Head of caudate nucleus (tissue), 42 donors: ENCODE measurements at regions not wholly inside any gene's neighbourhood (a gene's known extent, or its start where the extent isn't known, plus 50 kb on each side); places are given as distances from the start of the nearest gene placed in this dataset.
A peak's percentile ranks its signal among the peaks of the same experiment; 100 is the strongest.
"Not testable (repeated sequence)": the region's sequence is repeated elsewhere in the genome, so short reads cannot be mapped to it uniquely, and the experiment has no call there.

Experiments
- DNase-seq, 42 donors: peaks; one replicate each; pipeline versions ENCODE4 v3.0.0 to v3.0.0-alpha.2; 2020 to 2021; ENCODE audit warnings: mixed read lengths in 7 of 42
- intact Hi-C: fragments of 100-400 bp; cut with DNase I; formaldehyde crosslinking; loops from one replicate; pipeline ENCODE4 v1.15.0; 2022

DNA sequence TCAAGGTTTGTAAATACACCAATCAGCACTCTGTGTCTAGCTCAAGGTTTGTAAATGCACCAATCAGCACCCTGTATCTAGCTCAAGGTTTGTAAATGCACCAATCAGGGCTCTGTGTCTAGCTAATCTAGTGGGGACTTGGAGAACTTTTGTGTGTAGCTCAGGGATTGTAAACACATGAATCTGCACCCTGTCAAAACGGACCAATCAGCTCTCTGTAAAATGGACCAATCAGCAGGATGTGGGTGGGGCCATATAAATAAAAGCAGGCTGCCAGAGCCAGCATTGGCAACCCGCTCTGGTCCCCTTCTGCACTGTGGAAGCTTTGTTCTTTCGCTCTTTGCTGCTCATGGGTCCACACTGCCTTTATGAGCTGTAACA is 109.3 kb upstream of the RASGEF1B start:
- intact Hi-C loops, DNase-seq: not testable (repeated sequence)

DNA sequence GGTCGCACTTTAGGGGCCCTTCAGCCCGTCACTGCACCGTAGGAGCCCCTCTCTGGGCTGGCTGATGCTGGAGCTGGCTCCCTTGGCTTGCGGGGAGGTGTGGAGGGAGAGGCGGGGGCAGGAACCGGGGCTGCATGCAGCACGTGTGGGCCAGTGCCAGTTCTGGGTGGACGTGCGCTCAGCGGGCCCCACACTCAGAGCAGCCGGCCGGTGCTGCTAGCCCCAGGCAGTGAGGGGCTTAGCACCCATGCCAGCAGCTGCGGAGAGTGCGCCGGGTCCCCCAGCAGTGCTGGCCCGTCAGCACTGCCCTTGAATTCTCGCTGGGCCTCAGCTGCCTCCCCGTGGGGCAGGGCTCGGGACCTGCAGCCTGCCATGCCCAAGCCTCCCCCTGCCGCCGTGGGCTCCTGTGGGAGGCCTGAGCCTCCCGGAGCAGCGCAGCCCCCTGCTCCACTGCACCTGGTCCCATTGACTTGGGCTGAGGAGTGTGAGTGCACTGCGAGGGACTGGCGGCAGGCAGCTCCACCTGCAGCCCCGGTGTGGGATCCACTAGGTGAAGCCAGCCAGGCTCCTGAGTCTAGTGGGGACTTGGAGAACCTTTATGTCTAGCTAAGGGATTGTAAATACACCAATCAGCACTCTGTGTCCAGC is 108.8 kb upstream of the RASGEF1B start:
- DNase-seq, result no peak
- intact Hi-C loops, result no loop called here

DNA sequence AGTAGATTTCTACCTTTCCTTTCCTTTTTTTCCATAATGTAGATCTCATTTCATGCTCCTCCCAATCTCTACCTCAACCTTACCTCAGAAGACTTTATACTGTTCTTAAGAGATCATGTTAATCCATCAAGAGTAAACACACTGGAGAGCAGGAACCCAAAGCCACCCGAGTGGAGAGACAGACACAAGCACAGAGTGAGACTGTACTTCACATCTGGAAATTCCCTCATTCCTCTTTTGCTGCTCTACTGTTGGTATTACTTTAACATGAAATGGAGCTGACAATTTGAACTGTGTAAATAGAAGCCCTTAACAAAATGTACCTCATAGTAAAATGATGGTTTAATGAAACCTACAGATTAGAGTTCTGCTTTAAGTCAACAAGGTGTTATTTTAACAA is 105.7 kb upstream of the RASGEF1B start:
- DNase-seq, result no peak
- intact Hi-C loops, result no loop called here

DNA sequence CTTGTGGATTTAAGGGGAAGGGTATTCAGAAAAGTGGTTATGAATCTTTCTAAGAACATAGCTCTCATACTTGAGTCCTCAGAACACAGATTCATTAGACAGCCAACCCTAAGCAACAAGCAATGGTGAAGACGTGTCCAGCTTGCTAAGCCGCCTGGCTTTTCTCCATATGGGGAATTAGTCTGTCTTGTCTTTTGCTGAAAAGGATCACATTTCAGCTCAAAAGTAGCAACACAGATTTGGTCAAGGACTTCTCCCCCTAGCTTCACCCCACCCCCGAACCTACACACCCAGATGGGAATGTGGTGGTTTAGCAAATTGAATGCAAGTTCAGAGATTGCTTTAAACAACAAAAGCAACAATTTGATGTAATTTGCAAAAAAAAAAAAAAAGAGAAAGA is 103.3 kb upstream of the RASGEF1B start:
- DNase-seq, result no peak
- intact Hi-C loops, result no loop called here

DNA sequence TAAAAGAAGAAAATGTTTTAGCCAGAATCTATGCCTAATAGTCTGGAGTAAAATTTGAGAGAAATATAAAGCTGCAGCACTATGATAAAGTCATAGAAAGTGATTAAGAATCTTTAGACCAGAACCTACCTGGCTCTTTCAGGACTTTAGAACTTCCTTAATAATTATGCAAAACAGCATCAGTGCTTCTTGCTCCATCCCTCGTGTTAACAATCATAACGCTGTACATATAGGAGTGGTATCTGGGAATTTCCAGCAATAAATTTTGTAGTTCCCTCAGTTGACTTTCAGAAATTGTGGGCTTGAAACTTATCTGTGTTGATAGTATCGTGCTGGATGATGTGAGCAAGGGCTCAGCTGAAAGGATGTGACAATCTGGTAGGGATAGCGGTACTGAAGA is 102.1 kb upstream of the RASGEF1B start:
- no peak for DNase-seq
- intact Hi-C loops, result no loop called here

DNA sequence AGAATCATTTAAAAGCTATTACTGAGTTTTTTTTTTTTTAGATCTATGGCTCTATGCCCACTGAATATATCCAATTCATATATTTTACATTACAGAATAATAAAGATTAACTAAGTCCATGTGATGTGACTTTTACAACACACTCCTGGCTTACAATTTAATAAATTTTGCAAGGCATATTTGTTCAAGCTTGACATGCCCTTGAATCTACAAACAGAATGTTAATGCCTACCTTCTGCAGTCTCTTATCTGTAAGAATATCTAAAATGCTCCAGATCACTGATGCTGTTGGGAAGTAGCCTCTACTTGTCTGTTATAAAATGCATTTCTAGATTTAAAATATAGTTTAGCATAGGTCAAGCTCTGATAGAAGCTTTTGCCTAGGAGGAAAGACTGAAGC is 100.7 kb upstream of the RASGEF1B start:
- no peak for DNase-seq
- intact Hi-C loops, result no loop called here

DNA sequence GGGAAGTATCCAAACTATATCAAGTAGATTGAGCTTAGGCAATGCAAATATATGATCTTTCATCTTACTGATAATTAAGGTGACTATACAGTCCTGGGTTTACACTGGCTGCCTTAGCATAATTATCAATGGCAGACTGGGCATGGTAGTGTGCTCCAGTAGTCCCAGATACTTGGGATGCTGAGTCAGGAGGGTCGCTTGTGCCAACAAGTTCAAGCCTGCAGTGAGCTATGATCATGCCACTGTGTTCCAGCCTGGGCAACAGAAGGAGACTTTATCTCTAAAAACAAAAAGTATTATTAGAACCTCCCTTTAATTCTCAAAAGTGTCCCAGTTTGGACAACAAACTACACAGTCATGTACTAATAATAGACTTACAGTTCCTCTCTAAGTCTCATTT is 99.4 kb upstream of the RASGEF1B start:
- intact Hi-C loops, result no loop called here
- no peak for DNase-seq

DNA sequence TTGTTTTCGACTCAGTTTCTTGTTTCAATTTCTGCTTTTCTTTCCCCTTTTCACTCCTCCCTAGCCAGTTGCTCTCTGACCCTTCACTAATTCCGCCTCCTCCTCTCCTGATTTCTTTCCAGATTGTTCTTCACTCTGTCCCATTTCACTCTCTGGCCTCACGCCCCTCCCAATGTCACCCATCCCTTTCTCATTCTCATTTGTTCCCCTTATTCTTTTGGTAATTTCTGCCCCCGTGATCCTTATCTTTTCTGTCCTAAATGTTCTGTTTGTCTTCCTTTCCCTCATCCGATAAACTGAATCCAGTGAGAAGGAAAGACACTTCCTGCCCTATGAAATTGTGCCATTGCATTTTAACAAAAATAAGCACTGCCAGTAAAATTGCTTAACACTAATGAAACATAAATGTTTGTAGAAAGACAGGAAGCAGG is 94.5 kb upstream of the RASGEF1B start:
- DNase-seq, result no peak
- intact Hi-C loops, result no loop called here

DNA sequence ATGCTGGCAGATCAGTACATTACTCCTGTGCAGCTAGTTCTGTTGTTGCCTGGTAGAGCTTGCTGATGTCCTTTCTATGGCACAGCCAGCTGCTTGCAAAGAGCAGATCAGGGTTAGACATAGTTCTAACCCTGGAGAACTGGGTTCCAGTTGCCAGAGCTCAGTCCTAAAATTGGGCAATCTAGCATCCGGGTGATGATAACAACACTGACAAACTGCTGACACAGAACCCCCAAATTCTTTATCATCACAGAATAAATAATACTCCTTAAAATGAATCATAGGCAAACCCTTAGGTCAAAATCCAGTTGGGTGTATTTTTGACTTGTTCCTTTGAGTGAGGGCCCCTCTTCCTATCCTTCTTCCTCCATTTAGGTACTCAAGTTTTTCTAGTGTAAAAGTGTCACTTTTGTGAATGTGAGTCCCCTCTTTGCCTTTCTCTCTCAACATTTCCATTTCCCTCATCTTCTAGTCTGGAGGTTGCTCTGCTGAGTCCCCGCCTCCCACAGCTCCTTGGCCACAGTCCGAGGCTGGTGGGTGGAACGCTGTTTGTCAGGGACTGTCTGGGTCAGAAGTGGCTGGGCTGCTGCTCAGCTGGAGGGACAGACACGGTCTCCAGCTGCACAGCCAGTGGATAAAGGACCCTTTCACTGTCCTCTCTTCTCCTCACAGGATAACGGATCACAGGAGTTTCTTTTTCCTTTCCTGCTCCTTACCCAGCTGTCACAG is 93.6 kb upstream of the RASGEF1B start:
- intact Hi-C loops, result no loop called here
- DNase-seq, result peak; percentile 65 to 94 (median 86)

DNA sequence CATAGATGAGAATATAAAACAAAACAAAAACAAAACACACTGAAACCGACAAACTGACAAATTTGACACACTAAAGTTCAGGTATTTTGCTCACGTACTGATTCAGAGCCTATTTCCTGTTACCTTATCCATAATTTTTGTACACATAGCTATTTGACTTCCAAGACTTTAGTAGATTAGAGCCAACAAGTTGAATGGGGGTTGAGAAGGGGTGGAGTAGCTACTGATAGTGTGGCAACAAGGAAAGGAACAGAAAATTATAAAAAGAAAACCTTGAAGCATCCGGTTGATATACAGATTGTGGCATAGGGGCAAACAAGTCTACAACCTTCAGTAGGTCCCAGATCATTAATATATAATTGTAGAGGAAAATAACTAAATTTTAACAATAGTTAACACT is 92.3 kb upstream of the RASGEF1B start:
- DNase-seq, result no peak
- intact Hi-C loops, result no loop called here

DNA sequence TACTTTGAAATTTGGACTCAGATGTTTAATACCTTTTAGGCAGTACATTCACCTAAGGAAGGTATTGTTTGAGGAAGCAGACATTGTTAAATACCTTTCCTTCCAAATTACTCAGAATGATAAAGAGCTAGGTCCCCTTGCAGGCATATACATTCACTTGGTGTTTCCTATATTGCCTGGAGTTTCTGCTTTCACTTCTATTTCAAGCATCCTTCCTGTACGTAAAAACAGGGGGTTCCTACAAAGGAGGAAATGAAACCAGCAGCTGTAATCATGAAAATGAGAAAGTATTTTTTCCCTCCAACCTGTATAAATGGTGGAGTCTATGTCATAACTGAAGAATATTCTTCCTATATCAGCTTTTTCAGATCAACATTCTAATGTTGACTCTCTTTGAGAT is 90.4 kb upstream of the RASGEF1B start:
- no peak for DNase-seq
- intact Hi-C loops, result no loop called here

DNA sequence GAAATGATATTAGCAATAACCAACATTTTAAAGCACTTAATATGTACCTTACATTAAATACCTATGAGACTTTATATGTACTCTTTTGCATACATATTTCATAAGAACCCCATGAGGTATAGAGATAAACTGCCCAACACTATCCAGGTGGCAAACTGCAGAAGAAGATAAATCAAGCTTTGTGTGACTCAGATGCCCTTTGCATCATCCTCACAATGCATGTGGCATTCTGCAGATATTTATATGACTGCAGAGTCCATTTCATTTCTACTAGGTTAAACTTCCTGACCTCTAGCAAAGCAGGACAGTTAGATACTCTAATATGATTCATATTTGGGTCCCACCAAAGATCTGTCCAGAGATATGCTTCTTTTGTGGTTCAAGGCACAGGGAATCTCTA is 85.6 kb upstream of the RASGEF1B start:
- intact Hi-C loops, result no loop called here
- no peak for DNase-seq

DNA sequence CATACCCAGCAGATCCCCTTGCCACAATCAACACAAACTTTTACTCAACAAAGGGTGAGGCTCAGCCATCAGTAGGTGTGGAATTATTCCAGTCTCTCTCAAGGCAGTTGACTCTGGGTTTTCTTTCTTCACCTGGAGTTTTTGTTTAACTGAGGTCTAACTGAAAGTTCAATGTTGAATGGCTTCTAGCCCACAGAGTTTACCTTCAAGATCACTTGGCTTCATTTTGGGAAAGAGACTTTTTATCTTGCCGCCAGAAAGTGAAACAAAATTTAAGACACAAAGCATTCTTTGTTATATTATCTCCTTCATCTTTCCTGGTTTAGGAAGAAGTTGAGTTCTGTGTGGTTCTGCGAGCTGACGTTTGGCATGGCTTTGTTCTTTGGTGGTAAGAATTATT is 83.8 kb upstream of the RASGEF1B start:
- intact Hi-C loops, result no loop called here
- DNase-seq, result no peak

DNA sequence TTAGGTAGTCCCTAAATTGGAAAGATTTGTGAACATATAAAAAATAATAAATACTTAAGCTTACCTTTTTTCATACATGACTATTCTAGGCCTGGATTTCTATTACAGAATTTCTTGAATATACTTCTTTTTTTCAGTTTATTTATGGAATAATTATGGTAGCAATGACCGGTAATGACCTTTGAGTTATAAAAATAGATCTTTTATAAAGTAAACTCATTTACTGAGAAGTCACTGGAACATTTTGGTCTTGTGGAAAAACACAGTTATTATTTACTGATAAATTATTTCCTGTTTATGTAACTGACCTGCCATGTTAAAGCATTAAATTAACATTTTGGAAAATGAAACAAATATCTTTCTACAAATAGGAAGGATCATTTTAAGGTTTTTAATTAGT is 80.4 kb upstream of the RASGEF1B start:
- intact Hi-C loops, result no loop called here
- no peak for DNase-seq

DNA sequence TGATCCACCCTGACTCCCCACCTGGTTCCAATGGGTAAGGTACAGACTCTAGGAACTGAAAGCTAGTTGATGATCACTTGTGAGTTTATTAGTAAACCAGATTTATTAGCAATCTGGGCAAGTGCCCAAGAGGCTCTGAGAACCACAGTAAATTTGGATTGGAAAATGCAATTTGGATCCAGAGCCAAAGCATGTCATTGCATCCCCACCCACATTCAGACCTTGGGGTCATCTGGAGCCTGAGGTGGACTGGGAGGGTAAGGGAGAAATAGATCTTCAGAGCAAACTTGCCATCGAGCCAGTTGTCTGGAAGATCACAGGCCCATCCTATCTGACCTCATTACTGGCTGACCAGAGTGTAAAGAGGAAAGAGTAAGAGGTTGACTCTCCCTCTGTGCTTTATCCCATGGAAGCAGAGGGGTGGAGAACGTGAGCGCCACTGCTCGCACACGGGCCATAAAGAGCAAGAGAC is 78.7 kb upstream of the RASGEF1B start:
- DNase-seq, result no peak
- intact Hi-C loops, result no loop called here

DNA sequence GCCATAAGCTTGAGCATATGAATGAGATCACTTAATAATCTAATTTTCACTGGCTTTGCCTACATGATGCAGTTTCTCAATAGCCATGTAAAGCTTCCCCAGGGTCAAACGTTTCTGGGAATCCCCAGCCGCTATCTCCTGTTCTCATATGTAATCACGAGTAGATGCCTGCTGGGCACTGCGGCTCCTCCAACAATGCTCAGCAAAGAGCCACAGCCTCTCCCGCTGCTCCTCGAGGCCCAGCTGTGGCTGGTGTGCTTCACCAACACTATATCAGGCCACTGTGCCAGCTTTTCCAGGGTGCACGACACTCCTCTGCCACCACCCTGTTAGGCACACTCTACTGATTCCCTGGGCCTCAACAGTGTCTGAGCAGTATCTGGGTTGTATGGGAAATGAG is 78.3 kb upstream of the RASGEF1B start:
- DNase-seq, result peak in 14 of 42 donors; percentile 4 to 52 (median 28)
- intact Hi-C loops, result no loop called here

DNA sequence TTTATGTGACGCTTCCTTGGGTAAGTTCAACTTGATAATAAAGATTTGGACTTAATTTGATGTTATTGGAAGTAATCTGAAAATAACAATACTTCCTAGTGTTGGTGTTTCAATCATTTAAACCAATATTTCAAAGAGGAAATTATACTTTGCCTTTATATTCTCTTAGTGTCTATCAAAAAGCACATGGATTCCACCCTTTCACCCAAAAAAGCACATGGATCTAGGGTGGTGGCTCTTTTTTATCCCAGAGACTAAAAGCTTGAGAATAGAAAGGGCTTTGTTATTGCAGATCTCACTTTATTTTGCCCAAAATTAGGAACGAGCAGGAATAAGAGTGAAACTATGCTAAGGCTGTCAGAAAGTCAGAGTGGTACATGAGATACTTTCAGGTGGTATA is 75.1 kb upstream of the RASGEF1B start:
- no peak for DNase-seq
- intact Hi-C loops, result no loop called here

DNA sequence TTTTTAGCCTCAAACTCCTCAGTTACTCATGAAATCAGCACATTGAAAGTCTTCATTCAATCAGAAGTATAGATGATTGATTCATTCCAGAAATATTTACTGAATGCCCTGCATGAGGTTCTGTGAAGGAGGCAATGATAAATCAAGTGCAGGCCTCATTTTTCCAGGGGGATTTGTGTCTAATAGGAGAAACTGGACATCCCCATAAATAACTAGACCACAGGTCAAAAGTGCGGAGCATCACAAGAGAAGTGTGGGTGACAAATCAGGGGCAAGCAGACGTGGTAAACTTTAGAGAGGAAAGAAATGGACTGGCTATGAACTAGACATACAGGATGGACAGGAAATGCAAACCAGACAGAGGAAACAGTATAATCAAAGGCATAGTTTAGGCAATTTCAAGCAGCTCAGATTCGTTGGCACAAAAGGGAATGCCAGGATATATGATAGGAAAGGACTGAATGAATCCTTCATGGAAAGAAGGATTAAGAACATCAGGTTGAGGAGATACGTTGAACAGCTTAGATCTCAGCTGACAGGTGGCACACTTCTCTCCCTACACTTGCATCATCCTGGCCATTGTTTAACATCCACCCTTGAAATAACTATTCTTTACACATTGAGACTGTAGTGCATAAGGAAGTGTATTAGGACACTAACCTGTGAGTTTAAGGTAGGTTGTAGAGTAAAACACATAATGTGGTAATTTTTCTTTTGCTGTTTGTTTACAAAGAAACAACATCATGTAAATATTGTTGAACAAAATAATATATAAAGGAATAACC is 69.6 kb upstream of the RASGEF1B start:
- no peak for DNase-seq
- intact Hi-C loops, result no loop called here

DNA sequence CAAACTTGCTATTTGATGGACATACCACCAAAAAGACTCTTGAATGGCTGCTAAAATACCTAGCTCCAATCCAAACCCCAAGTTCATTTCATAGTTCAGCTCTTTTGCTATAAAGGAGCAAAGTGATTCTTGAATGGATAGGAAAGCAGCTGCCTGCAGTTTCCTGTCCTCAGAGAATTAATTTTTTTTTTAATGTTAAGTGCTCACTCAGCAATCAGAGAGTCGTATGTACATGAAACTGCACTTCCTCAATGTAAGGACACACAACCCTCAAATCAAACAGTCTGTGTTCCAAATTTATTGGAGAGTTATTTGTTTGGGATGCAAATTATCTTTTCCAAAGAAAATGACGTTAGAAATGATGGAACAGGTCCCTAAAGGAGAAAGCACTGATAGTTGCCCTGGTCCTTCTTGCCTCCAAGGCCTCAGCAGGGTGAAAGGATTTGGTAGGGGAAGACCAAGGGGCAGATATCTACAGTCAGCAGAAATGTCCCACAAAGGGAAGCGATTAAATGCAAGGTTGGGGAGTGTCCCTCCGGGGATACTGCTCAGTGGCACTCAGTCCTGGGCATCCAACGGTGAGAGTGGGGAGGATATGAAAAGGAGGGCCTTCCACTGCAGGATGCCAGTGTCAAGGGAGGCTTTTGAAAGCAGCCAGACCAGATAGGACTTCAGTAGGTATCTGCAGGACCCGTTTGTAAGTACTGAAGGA is 67.2 kb upstream of the RASGEF1B start:
- no peak for DNase-seq
- intact Hi-C loops, result no loop called here

DNA sequence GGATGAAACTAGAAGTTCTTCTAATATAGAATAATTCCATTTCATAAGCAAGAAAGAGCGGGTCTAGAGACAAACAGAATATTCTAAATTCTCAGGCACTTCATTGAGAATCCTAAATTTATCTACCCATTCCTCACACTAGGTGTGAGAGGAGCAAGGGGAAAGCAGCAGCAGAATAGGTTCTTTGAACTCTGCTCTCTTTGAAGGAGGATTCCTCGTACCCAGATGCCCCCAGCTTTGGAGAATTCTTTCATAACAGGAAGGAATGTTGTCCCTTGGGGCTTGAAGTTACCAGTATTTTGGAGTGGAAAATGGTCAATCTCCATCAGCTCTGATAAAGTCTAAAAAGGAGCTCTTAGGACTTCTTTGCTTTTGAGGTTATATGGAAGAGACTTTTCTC is 59.7 kb upstream of the RASGEF1B start:
- no peak for DNase-seq
- intact Hi-C loops, result no loop called here
